ENCODE measurements at regions not wholly inside any gene's neighbourhood (a gene's known extent, or its start where the extent isn't known, plus 50 kb on each side); places are given as distances from the start of the nearest gene placed in this dataset.

DNA sequence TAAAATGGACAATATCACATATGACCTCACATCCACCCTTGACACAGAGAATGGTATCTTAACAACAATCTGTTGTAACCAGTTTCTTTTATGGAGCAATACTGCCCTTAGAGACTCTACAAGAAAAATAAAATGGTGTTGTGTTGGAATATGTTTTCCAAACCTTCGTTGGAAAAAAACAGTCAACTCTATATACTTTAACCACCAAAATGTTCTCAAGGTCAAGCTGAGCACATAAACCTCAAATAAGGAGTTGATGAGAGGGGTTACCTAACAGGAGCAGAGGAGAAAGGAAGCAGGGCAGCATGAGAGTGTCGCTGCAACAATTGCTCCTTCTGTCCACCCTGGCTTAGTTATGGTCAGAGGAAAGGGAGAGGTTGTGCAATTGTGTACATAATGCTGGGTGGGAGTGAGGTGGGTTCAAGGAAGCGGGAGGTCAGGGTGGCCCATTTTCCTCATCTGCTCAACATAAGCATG is 179.2 kb upstream of the BMP4 start:
- TF ChIP-seq, protein P1, sequence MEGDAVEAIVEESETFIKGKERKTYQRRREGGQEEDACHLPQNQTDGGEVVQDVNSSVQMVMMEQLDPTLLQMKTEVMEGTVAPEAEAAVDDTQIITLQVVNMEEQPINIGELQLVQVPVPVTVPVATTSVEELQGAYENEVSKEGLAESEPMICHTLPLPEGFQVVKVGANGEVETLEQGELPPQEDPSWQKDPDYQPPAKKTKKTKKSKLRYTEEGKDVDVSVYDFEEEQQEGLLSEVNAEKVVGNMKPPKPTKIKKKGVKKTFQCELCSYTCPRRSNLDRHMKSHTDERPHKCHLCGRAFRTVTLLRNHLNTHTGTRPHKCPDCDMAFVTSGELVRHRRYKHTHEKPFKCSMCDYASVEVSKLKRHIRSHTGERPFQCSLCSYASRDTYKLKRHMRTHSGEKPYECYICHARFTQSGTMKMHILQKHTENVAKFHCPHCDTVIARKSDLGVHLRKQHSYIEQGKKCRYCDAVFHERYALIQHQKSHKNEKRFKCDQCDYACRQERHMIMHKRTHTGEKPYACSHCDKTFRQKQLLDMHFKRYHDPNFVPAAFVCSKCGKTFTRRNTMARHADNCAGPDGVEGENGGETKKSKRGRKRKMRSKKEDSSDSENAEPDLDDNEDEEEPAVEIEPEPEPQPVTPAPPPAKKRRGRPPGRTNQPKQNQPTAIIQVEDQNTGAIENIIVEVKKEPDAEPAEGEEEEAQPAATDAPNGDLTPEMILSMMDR (IDR thresholded peaks at IDR 0.05): no peak
- TF ChIP-seq POLR2AphosphoS5 (IDR thresholded peaks at IDR 0.05): no peak
